SKM-1 (cell line): ENCODE measurements at regions not wholly inside any gene's neighbourhood (a gene's known extent, or its start where the extent isn't known, plus 50 kb on each side); places are given as distances from the start of the nearest gene placed in this dataset.
"Not testable (repeated sequence)": the region's sequence is repeated elsewhere in the genome, so short reads cannot be mapped to it uniquely, and the experiment has no call there.

Experiments
- DNase-seq: peaks from one replicate; lab custom pipeline; 2025; ENCODE audit not compliant: unreplicated experiment; lab: John Stamatoyannopoulos, UW

DNA sequence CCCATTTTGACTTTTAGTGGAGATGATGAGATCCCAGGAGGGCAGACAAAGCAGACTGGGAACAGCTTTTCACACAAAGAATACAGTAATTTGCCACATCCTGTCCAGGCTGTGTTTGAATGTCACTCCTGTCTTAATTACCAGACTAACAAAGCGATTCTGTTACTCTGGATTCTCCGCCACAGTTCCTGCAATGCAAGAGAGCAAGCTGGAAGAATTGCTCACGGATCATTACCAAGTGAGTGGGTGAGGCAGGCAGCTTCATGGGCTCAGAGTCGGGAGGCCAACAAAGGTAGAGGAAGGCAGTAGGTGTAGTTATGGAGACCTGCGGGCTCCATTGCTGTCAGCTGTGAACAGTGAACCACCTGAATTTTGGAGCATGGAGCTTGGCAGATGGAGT, 250.5 kb upstream of the ATP5MC3 start:
- DNase-seq = no peak

DNA sequence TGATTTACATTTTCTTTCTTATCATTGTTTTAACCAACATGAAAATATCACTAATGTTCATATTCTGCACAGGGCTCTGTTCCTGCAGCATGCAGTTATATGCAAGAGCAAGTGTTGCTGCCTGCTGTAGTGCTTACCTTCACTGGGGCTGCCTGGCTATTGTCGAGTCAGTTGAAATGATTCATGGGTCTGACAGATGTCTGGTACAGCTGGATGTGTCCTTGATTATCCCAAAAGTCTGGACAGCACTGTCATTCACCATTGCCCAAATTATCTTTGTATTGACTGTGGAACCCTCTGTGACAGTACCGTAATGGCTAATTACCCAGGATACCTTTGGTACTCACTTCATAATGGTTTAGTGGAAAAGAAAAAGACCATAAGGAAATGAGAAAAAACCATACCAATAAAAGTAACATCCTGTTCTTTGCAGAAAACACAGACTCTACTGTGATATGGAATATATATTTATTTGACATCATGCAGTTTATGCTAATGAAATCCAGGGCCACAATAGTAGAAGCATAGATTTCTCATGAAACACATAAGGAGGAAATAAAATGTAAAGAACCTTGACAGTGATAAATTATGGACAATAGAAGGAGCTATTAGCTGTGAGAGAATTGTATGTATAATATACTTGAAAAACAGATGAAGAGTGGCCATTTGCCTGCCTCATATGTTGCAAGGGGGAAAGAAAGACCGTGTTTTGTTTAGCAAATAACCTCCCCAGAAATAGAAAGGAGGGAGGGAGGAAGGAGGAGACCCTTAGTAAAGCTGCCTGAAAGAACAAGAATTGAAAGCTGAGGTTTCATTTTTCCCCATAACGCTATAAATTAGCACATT, 249.8 kb upstream of the ATP5MC3 start:
- DNase-seq = no peak

DNA sequence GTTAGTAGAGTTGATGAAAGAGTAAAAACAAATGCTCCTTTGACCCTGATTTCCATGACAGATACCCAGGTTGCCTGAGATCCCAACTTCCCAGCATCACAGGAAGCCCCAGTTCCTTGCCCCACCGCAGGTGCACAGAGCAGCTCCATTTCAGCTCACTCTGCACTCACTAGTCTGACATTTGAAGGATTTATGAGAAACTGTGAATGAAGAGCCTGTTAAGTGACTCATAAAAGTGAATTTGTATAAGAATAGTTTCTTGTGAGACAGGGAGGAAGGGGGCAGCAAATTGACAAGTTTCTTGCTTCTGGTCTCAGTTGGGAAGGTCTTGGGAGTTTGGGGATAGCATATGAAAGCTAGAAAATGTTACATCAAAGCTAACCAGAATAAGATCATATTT, 248.7 kb upstream of the ATP5MC3 start:
- no peak for DNase-seq

DNA sequence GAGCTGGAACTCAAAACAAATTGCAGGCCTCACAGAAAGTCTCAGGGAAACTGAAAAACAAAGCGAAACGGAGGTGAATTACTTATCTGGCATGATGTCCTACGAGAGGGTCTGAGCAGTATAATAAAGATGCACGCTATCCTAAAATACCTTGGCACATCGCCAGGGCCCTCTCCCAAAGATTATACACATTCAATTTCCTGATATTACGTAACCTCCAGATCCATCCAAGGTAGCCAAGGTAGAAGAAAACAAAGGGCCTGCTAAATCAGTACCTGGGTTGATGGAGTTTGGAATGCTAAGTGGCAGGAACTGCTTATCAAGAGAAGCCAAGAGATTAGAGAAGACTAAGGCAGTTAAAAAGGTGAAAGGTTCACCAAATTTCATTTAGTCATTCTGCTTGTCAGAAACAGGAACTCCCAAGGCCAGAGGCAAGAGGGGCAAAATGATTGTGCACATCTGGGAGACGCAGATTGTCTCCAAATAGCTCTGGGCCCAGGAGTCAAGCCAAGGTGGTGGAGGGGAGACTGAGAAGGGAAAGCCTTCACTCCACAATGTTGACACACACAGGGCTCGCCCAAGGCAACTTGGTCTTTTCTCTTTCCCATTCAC, 236.8 kb upstream of the ATP5MC3 start:
- no peak for DNase-seq

DNA sequence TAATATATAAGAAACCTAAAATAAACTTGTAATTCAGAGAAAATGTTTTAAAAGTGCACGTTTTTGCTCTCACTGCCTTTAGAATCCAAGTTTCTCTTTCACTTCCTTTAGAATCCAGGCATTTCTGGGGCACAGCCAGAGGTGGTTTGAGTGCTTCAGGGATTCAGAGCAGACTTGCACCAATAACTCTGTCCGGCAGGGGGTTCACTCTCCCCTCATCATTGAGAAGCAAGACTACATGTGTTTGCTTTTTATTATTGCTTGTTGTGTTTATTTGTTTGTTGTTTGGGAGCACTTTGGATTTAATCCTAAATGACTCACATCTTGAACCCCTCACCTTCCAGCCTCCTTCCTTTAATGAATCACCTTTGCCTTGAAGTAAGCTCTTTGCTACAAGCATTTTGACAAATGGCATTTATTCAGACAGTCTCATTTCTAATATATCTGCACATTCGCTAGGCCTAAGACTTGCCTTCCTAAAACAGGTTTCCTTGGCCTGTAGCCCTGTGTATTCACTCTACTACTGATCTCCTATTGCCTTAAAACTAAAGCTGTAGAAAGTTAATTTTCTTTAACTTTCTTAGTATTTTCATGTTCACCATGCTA, 233.5 kb upstream of the ATP5MC3 start:
- peak; percentile 35 for DNase-seq

DNA sequence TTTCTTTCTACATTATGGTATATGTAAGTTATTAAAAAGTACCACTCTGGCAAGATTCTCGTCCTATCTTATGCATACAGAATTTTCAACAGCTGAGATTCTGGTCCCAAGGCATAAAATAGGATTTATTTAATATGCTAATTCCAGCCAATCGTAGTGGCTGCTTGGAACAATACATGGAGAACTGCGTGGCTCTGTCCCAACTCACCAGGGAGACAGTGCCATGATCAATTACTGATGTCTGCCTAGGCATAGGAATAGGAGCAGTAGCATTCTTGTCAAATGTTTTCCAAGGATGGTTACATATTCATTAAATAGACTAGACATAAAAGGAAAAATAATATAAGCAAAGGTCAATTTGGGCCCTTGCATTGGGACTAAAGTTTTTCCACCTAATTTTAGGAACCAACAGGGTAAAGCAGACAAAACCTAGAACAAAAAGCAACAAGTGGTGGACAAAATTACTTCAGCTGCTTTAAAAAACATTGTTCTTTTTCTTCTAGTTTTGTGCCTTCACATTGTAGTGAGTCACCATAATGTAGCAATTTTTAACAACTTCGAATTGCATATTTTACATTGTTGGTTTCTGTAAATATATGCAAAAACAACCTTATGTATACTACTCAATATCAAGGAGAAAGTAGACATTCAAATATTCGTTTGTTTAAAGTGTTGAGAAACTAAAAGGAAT, 232.8 kb upstream of the ATP5MC3 start:
- DNase-seq = no peak

DNA sequence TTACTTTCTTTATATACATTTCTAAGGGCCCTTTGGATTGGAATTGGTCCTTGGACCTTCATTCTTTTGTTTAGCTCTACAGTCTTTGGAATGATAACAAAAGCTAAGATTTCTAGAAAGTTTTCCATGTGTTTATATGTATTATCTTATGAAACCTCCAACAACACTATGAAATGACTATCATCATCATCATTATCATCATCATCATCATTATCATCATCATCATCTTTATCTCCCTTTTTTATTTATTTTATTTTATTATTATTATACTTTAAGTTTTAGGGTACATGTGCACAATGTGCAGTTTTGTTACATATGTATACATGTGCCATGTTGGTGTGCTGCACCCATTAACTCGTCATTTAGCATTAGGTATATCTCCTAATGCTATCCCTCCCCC, 229.4 kb upstream of the ATP5MC3 start:
- DNase-seq = not testable (repeated sequence)

DNA sequence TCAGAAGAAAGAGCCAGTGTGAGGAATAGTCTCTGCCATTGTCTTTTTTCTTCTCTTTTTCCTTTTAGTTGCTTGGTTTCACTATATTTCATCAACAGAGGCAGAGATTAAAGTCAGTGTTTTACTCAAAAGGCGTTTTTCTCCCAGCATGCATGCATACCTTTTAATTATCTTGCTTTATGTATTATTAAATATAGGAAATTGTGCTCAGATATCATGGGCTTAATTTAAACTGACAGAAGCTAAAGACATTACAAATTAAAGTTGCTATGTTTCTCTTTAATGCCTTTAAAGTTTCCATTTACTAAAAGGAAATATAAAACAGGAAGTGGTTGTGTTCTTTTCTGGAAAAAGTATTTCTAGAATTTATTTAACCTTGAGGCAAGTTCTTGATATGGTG, 223.3 kb upstream of the ATP5MC3 start:
- DNase-seq = no peak

DNA sequence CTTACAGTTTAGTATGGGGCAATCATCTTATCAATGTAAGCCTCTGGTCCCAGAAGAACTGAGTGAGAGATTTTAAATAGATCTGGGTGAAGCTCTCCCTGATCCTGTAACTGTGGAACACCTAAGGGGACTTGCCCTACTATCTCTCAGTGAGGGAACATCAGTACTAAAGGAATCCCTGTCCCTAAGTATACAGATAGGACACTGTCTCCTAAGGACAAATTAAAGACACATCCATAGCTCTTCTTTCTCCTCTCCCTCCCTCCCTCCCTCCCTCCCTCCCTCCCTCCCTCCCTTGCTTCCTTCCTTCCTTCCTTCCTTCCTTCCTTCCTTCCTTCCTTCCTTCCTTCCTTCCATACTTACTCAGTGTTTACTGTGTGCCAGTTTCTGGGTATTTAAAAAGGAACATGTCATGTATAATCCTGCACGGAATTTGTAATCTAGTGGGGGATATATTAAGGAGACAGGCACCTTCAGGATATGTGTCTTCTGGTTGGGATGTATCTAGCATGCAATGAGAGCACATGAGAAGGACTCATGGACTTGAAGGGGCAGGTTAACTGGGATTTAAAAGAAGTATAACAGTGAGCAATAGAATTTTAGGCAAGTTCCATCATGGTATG, 222.2 kb upstream of the ATP5MC3 start:
- no peak for DNase-seq

DNA sequence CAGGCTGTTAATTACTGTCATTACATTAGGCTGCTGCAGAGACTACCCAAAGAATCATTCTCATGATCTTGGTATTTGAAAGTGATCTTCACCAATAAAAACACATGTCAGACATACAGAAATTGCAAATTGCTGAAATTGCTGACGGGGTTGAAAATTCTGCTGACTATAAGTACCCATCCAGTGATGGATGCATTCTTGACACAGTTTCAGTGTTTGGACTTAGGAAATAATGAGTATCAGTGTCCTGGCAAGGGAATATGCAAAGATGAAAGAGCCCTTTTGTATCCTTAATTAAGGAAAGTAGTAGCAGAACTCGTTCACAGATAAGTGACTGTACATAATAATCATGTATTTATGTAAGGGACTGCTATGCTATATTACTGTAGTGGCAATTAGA, 221.1 kb upstream of the ATP5MC3 start:
- no peak for DNase-seq

DNA sequence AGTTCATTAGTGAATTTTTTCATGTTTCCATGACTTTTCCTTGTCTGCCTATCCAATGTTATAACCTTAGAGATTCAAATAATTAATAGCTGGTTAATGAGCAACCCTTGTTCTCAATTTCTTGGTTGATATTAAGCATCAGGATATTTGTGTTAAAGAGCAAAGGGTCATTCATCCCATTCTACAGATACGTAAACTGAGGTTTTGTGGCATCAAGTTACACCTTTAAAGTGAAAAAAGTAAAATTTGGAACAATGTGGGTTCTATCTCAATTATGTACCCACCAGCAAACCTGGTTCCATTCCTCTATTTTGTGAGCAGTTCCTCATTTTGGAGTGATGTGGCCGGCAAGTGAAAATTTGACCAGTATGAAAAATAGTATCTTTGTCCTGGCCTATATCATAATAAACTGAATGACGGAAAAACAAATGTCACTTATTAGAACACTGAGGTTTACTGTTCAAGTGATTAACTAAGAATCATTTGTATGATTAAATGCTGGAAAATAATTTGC, 220.5 kb upstream of the ATP5MC3 start:
- no peak for DNase-seq

DNA sequence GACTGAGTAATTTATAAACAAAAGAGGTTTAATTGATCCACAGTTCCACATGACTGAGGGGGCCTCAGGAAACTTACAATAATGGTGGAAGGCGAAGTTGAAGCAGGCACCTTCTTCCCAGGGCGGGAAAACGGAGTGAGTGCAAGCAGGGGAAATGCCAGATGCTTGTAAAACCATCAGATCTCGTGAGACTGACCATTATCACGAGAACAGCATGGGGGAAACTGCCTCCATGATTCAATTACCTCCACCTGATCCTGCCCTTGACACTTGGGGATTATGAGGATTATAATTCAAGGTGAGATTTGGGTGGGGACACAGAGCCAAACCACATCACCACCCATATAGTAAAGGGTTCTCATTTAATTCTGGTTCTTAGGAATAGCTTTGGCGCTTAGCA, 219.5 kb upstream of the ATP5MC3 start:
- no peak for DNase-seq

DNA sequence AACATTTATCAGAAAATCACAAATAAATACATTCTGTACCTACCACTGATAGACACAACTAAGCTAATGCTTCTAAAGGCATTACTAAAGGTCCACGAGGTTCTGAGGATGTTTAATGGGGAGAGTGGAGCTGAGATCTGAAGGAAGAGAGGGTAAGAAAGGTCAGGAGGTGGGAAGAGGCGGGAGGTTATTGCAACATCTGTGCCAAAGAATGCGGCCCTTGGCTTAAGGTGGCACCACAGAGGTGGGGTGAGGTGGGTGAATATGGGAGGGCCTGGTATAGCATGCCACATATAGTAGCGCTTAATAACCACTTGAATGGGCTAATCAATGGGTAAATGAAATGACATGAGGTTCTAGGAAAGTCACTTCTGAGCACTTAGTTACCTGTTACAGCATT, 217.8 kb upstream of the ATP5MC3 start:
- DNase-seq = no peak

DNA sequence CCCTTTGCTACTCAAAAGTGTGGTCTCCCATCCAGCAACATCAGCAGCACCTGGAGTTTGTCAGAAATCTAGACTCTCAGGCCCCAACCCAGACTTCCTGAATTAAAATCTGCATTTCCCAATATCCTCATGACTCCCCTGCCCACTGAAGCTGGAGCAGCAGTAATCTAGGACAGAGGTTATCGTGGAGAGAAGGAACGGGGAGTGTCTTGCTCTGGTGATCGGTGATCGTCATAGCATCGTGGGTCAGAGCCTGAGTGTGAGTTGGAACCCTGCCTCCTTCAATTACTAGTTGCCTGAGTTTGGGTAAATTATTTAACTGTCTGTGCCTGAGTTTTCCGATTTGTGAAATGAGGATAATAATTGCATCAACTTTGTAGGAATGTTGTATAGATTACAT, 217.3 kb upstream of the ATP5MC3 start:
- no peak for DNase-seq

DNA sequence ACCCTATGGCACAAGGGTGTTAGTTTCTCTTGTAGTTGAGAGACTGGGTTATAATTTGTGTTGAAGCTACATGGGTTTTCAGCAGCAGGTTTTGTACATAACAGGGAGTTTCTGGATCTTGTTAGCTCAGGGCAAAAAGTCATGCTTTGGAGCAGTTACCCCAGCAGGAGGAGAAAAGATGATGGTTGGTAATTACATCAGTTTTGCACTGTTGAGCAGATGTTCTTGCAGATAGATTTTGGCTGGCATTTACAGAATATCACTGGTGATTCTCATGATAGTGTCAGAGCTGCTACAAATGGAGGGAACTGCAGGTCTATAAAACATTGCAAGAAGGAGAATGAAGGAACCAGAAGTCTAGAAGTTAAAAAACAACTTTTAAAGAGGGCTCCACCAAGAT, 215.2 kb upstream of the ATP5MC3 start:
- no peak for DNase-seq

DNA sequence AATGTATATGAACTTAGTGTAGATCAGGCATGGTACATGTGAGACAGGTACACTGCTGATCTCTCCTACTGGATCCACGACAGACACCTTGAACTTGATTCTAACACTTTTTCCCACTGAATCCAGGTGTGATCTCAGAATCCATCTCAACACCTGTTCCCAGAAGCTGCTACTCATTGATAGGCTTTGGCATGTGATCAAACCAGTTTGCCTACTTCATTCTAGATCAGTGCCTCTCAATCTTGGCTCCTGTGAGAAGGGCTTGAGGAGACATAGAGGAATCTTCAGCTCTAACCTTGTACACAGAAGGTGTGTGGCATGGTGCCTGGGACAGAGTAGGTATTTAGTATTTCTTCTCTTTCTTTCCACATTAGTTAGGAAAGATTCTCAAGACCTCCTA, 212.3 kb upstream of the ATP5MC3 start:
- DNase-seq = no peak

DNA sequence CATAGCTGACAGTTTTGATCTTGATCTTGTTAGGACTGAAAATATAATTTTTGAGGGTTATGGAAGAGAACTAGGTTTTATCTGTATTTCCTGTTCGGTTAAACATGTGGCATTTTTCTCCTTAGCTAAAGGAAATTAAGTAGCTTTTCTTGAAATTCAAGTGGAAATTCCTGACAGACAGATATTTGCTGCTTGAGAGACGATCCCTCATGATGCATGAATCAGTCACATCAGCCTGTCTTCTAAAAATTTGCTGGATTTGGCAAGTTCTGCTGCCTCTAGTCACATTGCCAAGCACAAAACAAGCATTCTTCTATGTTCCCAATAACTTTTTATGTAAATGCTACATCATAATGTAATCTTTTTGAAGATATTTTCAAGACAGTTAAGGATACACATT, 201.8 kb upstream of the ATP5MC3 start:
- no peak for DNase-seq

DNA sequence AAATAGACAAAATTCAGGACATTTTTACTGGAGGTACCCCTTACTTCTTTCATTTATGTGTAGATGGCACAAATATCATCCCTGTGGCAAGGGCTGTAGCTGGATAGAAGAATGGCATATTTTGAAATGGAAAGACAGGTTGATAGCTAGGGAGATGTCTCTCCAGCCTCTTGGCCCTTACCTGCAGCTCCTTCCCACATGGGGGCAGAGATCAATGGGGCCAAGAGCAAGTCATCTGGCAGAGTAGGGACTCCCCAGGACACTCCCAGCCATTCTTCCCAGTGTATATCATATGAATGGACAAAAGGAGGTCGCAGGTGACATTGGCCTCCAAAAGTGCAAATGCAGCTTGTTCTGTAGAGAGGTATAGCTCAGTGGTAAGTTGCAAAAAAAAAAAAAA, 192.2 kb upstream of the ATP5MC3 start:
- no peak for DNase-seq

DNA sequence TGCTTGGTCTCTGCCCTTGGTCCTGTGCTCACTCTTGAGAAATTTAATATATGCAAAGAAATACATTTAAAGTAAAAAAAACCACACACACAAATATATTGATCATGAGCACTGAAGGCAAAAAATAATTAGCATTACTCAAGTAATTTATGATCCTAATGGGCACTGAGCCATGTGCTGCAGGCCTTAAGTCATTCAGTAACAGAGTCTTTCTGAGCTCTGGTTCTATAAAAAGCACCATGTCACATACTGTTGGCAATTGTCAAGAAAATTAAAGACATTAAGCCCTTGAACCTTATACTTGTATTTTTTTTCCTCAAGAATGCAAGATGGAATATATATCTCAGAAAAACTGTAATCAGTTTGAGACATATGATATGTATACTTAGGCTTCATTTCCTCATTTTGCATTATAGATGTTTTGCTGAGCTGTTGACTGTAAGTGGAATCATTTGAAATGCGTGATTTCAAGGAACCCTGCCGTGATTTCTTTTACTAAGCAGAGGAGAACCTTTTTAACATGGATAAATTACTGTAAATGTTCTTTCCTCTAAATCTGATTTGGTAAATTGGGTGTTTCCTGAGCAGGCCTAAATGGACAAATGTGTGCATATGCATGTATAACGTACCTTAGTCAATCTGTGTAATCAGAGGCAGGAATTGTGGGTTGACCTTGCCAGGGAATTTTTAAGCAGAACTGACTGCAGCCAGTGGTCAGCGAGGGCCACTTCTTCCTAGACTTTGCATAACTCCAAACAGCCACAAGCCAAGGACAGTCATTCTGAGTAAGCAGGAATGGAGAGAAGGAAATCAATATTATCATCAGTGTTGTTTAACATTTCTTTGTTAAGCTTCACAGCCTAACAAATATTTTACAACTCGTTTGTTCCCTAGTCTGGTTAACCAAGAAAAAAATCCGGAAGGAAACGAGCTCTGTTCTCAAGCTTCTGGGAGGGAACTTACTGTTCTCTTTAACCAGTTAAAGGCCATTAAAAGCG, 191.5 kb upstream of the ATP5MC3 start:
- DNase-seq = peak; percentile 24

DNA sequence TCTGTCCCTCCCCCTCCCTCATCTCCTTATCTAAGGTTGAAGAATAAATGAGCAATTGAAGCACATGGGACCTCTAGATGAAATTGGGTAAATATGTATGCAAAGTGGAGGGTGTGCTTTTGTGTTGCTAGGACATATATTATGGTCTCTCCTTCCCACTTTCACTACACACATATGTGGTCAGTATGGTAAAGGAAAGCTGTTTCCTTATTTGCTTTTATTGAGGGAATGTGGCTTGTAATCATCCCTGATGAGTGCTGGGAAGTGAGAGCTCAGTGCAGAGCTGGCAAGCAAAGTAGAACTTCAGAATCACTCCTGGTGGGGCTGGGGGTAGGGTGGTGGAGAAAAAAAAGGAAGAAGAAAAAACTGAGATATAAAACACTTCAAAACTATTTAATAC, 189.9 kb upstream of the ATP5MC3 start:
- DNase-seq = no peak
